GM12872 (cell line): ENCODE measurements at regions not wholly inside any gene's neighbourhood (a gene's known extent, or its start where the extent isn't known, plus 50 kb on each side); places are given as distances from the start of the nearest gene placed in this dataset.

Experiments used
- CTCF ChIP-seq: IDR thresholded peaks from 3 replicates; pipeline ENCODE4 v1.5.1; 2011; ENCODE audit warnings: low read depth, mild to moderate bottlenecking, low read length, moderate library complexity; ENCODE audit not compliant: insufficient read depth

- no peak for TF ChIP-seq CTCF
Measured at GRCh38 chr7:131630427-131630826, 74.0 kb upstream of the PODXL start.

- no peak for TF ChIP-seq CTCF
Measured at GRCh38 chr7:131629217-131629882, 72.9 kb upstream of the PODXL start.

- no peak for TF ChIP-seq CTCF
Measured at GRCh38 chr7:131628634-131629033, 72.2 kb upstream of the PODXL start.

- no peak for TF ChIP-seq CTCF
Measured at GRCh38 chr7:131627735-131628190, 71.3 kb upstream of the PODXL start.

GRCh38 chr7:131626643-131627042, 70.2 kb upstream of the PODXL start:
- TF ChIP-seq CTCF, result no peak

GRCh38 chr7:131625817-131626372, 69.5 kb upstream of the PODXL start:
- TF ChIP-seq CTCF, result no peak

GRCh38 chr7:131624536-131624935, 68.1 kb upstream of the PODXL start:
- no peak for TF ChIP-seq CTCF
